ENCODE measurements at regions not wholly inside any gene's neighbourhood (a gene's known extent, or its start where the extent isn't known, plus 50 kb on each side); places are given as distances from the start of the nearest gene placed in this dataset.
A peak's percentile ranks its signal among the peaks of the same experiment; 100 is the strongest.

DNA sequence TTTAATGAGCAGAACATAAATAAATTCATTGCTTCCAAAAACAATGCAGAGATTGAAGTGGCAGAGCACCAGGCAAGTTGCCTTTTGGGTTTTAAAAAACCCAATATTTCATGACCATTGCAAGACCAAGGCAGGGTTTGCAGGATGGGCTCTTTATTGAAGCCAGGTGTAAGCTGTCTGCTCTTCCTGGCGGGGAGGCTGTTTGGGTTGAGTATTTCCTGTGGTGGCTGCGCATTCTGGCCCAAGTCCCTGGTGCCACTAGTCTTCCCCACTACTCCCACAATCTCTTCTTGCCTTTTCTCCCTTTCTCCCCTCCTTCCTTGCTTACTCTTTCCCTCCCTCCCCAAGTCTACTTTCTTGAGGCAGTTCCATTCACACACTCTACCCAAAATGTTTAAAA, 116.4 kb downstream of the AKAP11 start:
- CTCF ChIA-PET = interaction anchor here (0.6 to 6.4 kb wide), 9 partner anchors 10 to 587 kb away, joined by 3 to 58 read pairs (median 4); partner anchors contain the start of gene AKAP11
- Mint-ChIP-seq H3K27me3 (ENCODE audit: low read depth) (no peaks in the 10 kb centered on the region), H3K27ac (peak overlapping the region; percentile 51), H3K9me3 (ENCODE audit: insufficient read depth) (no peaks in the 10 kb centered on the region), H3K4me1 (ENCODE audit: low read depth) (peaks cover 52% of the 10 kb centered on the region), H3K4me3 (no peak overlapping the region), H3K36me3 (ENCODE audit: low read depth) (peaks cover 14% of the 10 kb centered on the region)
- no peak for ATAC-seq
- DNase-seq = no peak
- POLR2A ChIA-PET = interaction anchor here (1.0 to 1.3 kb wide), 2 partner anchors 10 to 24 kb away, joined by 3 to 5 read pairs; no protein-coding TSS in a partner anchor

DNA sequence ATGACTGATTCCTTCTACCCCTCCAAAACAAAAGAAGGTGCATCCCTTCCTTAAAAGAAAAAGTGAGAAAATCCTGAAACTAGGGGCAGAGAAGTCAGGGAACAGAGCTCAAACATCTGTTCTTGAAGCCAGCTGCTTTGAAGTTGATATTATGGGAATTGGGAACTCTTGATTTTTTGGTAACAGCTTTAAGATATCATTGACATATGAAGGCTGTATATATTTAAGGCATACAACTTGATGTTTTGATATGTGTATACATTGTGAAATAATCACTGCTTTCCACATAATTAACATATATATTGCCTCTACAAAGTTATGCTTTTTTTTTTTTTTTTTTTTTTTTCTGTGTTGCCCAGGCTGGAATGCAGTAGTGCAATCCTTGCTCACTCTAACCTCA, 117.1 kb downstream of the AKAP11 start:
- Mint-ChIP-seq H3K4me1 (ENCODE audit: low read depth) (peaks cover 59% of the 10 kb centered on the region), H3K36me3 (ENCODE audit: low read depth) (peaks cover 15% of the 10 kb centered on the region), H3K27ac (no peak overlapping the region), H3K27me3 (ENCODE audit: low read depth) (no peaks in the 10 kb centered on the region), H3K4me3 (no peak overlapping the region), H3K9me3 (ENCODE audit: insufficient read depth) (no peaks in the 10 kb centered on the region)
- no peak for DNase-seq
- ChIA-PET CTCF (interaction anchor here (0.9 to 6.4 kb wide), 5 partner anchors 11 to 117 kb away, joined by 3 to 58 read pairs (median 4); partner anchors contain the start of gene AKAP11), POLR2A (interaction anchor here (1.0 to 1.3 kb wide), 2 partner anchors 11 to 24 kb away, joined by 3 to 5 read pairs; no protein-coding TSS in a partner anchor)
- no peak for ATAC-seq

DNA sequence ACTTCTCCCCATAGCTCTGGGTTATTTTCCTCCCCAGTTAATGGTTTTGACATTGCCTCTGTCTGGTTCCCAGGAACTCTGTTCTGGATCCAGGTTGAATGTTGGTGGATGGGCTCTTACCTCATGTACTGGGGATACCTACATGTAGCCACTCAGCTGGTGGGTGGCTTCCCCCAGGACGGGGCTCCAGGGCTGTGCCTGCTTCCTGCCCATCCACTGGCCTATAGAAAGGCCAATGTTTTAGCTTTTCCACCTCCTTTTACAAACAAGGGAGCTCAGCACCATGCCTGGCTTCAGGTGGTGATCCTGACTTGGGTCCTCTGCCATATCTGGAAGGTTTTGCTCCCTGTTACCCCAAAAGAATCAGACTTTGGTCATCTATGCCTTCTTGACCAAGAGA, 120.2 kb downstream of the AKAP11 start:
- peaks cover 20% of the 10 kb centered on the region for H3K36me3 Mint-ChIP-seq (ENCODE audit: low read depth)
- H3K27me3 Mint-ChIP-seq (ENCODE audit: low read depth) = no peaks in the 10 kb centered on the region
- ChIA-PET CTCF (interaction anchor here (0.7 to 6.4 kb wide), 12 partner anchors 9 to 120 kb away, joined by 3 to 58 read pairs (median 6); partner anchors contain the start of gene AKAP11), POLR2A (interaction anchor here (0.8 to 2.4 kb wide), 9 partner anchors 8 to 203 kb away, joined by 3 to 21 read pairs (median 6); partner anchors contain the start of gene AKAP11)
- ATAC-seq (no peak), DNase-seq (no peak)
- H3K9me3 Mint-ChIP-seq (ENCODE audit: insufficient read depth) = no peaks in the 10 kb centered on the region
- H3K4me1 Mint-ChIP-seq (ENCODE audit: low read depth) = peaks cover 83% of the 10 kb centered on the region
- H3K27ac Mint-ChIP-seq = peak overlapping the region; percentile 96
- H3K4me3 Mint-ChIP-seq = no peak overlapping the region

DNA sequence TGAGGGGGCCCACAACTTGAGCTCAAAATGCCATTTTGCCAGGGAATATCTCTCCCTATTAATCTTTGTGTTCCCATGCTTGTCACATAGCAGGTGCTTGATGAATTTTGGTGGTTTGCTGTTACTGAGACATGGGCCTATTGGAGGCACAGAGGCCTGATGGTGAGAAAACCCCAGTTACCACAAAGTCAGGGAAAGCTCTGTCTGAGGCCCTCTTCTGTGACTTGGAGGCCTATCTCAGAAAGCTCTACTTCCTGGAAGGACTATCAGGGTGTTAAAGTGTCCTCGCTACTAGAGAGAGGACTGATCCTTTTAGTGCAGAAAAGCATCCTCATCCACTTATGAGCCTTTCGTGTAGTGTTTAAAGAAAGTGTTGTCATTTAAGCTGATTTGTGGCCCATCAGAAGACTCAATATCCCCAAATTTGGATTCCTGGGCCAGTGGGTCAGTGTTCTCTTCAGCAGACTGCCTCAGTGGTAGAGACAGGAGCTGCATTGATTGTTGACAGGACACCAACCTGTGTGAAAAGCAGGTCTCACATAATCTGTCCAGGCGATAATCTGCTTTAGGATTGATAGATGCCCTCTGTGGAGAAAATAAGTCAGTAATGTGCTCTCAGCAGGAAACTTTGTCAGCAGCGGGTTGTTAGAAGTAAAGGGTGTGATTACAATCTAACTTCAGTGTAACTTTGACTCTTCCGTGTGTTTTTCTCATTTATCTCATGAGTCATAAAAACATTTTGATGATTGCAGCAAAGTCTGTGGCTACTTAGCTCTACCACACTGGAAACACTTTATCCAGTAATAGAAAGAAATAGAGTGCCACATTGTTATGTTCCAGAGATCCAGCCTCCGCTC, 121.0 kb downstream of the AKAP11 start:
- Mint-ChIP-seq H3K36me3 (ENCODE audit: low read depth) (peaks cover 22% of the 10 kb centered on the region), H3K27me3 (ENCODE audit: low read depth) (no peaks in the 10 kb centered on the region), H3K4me1 (ENCODE audit: low read depth) (peaks cover 83% of the 10 kb centered on the region), H3K9me3 (ENCODE audit: insufficient read depth) (no peaks in the 10 kb centered on the region), H3K27ac (peak overlapping the region; percentile 96), H3K4me3 (peak overlapping the region; percentile 49)
- peak; percentile 65 for ATAC-seq
- DNase-seq = peak; percentile 61
- CTCF ChIA-PET = interaction anchor here (0.7 to 6.4 kb wide), 16 partner anchors 9 to 120 kb away, joined by 3 to 58 read pairs (median 5); partner anchors contain the start of gene AKAP11
- POLR2A ChIA-PET = interaction anchor here (0.6 to 2.4 kb wide), 12 partner anchors 9 to 202 kb away, joined by 3 to 21 read pairs (median 4); partner anchors contain the start of gene AKAP11

DNA sequence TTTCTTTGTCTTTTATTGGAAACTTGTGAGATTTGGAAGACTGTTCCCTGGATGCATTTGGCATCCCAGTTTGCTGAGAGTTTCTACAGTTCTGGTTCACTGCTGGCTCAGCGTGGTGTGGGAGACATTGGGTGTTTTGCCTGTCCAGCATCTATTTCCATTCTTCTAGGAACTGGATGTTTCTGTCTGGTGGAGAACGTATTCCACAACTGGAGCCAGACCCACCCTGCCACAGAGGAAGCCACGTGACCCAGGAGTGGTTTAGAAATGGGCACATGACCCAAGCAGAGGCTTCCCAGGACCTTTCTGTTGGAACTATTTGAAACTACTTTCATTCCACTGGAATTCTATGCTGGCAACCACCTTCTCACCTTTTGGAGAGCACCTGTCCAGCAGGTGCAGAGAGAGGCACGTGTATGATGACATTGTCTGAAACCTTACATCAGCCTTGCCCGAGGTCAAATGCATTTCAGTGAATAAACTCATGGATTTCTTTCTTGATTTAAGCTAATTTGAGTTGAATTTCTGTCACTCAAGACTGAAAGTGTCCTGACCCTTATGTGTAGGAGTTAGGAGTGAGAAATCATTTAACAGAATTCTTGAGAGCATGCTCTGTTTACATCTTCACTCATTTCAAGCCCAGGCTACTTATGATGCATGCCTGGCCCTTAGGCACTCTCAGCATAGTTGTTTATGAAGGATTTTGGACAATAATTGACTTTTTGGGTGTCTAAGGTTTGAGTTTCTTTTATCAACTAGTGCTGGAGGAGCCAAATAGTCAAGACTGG, 121.8 kb downstream of the AKAP11 start:
- H3K9me3 Mint-ChIP-seq (ENCODE audit: insufficient read depth) = no peaks in the 10 kb centered on the region
- H3K36me3 Mint-ChIP-seq (ENCODE audit: low read depth) = peaks cover 22% of the 10 kb centered on the region
- H3K27me3 Mint-ChIP-seq (ENCODE audit: low read depth) = no peaks in the 10 kb centered on the region
- DNase-seq (no peak), ATAC-seq (no peak)
- H3K4me3 Mint-ChIP-seq = peak overlapping the region; percentile 49
- ChIA-PET POLR2A (interaction anchor here (0.5 to 3.3 kb wide), 12 partner anchors 10 to 67 kb away, joined by 3 to 21 read pairs (median 6); no protein-coding TSS in a partner anchor), CTCF (interaction anchor here (0.7 to 6.4 kb wide), 12 partner anchors 10 to 121 kb away, joined by 3 to 58 read pairs (median 6); partner anchors contain the start of gene AKAP11)
- peaks cover 80% of the 10 kb centered on the region for H3K4me1 Mint-ChIP-seq (ENCODE audit: low read depth)
- H3K27ac Mint-ChIP-seq = peak overlapping the region; percentile 96

DNA sequence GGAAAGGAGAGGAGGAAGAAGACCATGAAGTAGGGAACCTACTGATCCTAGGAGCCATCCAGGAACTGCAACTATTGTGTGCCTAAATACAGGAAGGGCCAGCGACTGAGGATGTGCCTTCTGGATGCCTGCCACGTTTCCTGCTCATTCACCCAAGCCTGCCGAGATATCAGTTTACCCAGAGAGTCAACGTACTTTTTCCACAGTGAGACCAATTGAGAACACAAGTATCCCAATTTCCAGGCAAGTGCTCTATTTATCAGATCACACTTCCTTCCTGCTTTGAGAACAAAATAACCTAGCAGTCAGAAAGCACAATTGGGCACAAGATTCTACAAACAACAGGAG, 122.4 kb downstream of the AKAP11 start:
- H3K27me3 Mint-ChIP-seq (ENCODE audit: low read depth) = no peaks in the 10 kb centered on the region
- H3K9me3 Mint-ChIP-seq (ENCODE audit: insufficient read depth) = no peaks in the 10 kb centered on the region
- peaks cover 22% of the 10 kb centered on the region for H3K36me3 Mint-ChIP-seq (ENCODE audit: low read depth)
- peaks cover 79% of the 10 kb centered on the region for H3K4me1 Mint-ChIP-seq (ENCODE audit: low read depth)
- DNase-seq (no peak), ATAC-seq (no peak)
- H3K27ac Mint-ChIP-seq = peak overlapping the region; percentile 96
- H3K4me3 Mint-ChIP-seq = peak overlapping the region; percentile 49
- CTCF ChIA-PET = interaction anchor here (1.1 to 6.4 kb wide), 4 partner anchors 9 to 24 kb away, joined by 4 to 58 read pairs (median 5); no protein-coding TSS in a partner anchor
- POLR2A ChIA-PET = interaction anchor here (0.5 to 3.3 kb wide), 3 partner anchors 16 to 47 kb away, joined by 4 to 15 read pairs (median 5); no protein-coding TSS in a partner anchor

DNA sequence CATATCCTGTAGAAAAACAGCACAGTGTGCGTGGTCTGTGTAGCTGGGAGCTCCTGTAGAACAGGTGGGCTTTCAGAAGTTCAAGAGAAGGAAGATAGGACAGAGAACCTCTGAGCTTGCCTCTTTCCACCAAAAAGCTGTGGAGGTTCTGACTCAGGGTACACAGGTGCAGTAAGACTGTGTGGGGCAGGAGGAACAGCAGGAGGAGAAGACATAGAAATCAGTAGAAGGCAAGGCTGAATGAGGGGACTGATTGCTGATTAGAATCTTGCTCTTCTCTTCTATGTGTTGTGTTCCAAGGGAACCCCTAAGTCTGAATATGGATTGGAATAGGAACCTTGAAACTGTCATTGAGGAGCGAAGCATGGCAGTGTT, 122.7 kb downstream of the AKAP11 start:
- no peak for DNase-seq
- Mint-ChIP-seq H3K4me3 (peak overlapping the region; percentile 60), H3K36me3 (ENCODE audit: low read depth) (peaks cover 22% of the 10 kb centered on the region), H3K9me3 (ENCODE audit: insufficient read depth) (no peaks in the 10 kb centered on the region), H3K27ac (peak overlapping the region; percentile 96), H3K27me3 (ENCODE audit: low read depth) (no peaks in the 10 kb centered on the region), H3K4me1 (ENCODE audit: low read depth) (peaks cover 79% of the 10 kb centered on the region)
- ATAC-seq = peak; percentile 18
- CTCF ChIA-PET = interaction anchor here (1.1 to 3.1 kb wide), 3 partner anchors 9 to 122 kb away, joined by 4 to 12 read pairs (median 4); no protein-coding TSS in a partner anchor
- POLR2A ChIA-PET = interaction anchor here (0.6 to 3.3 kb wide), 5 partner anchors 13 to 45 kb away, joined by 3 to 15 read pairs (median 5); no protein-coding TSS in a partner anchor

DNA sequence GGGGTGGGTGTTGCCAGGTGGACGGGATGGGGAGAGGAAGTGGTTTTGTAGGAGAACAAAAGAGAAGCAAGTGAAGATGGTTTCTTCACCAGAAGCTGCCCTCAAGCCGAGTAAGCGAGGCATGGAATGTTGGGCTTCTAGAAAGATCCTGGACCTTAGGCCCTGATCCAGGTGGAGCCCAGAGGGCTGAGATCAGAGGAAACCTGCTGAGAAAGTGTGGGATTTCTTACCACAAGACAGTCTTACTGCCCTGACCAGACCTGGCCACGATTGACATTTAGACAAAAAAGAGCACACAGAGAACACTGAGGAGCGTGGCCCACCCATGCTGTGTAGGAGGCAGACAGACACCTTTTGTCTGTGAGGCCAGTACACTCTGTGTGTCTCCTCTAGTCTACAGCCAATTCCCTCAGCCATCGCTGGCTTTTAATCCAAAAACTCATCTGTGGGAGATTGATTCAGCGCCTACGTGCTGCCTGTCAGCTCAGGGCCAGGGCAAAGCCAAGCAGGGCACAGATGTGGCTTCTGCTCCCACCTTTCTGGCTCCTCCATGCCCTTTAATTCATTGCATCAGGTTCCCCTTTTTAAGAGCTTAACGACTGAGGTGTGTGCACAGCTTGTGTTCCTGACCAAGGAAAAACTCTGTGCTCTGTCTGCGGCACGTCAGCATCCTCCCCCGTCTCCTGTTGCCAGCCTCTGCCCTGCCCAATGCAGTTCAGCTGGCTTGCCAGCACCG, 123.3 kb downstream of the AKAP11 start:
- H3K36me3 Mint-ChIP-seq (ENCODE audit: low read depth) = peaks cover 18% of the 10 kb centered on the region
- peak; percentile 20 for ATAC-seq

DNA sequence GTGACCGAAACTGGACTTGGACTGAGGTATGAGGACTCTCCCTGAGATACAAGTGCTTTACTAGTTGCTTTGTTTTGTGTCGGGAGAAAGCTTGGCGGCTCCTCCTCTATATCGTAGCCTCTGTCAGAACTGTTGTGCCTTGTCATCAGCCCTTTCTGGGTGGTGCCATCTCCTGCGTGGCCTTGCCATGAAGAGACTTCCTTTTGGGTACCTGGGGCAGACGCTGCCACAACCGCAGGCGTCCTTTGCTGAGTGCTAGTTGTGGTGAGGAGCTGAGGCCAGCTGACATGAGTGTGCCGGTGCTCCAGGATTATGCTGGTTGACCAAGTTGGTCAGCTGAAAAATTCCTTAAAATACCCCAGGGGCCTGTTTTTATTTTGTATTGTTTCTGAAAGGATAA, 124.5 kb downstream of the AKAP11 start:
- ChIA-PET POLR2A (interaction anchor here (0.7 to 3.3 kb wide), 4 partner anchors 15 to 41 kb away, joined by 3 to 15 read pairs (median 6); no protein-coding TSS in a partner anchor), CTCF (interaction anchor here (0.9 to 3.2 kb wide), 6 partner anchors 13 to 63 kb away, joined by 3 to 15 read pairs (median 8); no protein-coding TSS in a partner anchor)
- peak overlapping the region; percentile 12 for H3K4me3 Mint-ChIP-seq
- DNase-seq (peak; percentile 67), ATAC-seq (peak; percentile 12)
- H3K4me1 Mint-ChIP-seq (ENCODE audit: low read depth) = peaks cover 86% of the 10 kb centered on the region
- no peaks in the 10 kb centered on the region for H3K9me3 Mint-ChIP-seq (ENCODE audit: insufficient read depth)
- no peaks in the 10 kb centered on the region for H3K27me3 Mint-ChIP-seq (ENCODE audit: low read depth)
- H3K27ac Mint-ChIP-seq = peak overlapping the region; percentile 81
- peaks cover 14% of the 10 kb centered on the region for H3K36me3 Mint-ChIP-seq (ENCODE audit: low read depth)

More for the DNA sequence above, 123.3 kb downstream of the AKAP11 start:
- Mint-ChIP-seq H3K27me3 (ENCODE audit: low read depth) (no peaks in the 10 kb centered on the region), H3K4me3 (peak overlapping the region; percentile 60), H3K27ac (peak overlapping the region; percentile 96), H3K4me1 (ENCODE audit: low read depth) (peaks cover 83% of the 10 kb centered on the region), H3K9me3 (ENCODE audit: insufficient read depth) (no peaks in the 10 kb centered on the region)
- CTCF ChIA-PET = interaction anchor here (1.1 to 3.2 kb wide), 7 partner anchors 9 to 122 kb away, joined by 4 to 15 read pairs (median 6); no protein-coding TSS in a partner anchor
- peak; percentile 48 for DNase-seq
- POLR2A ChIA-PET = interaction anchor here (0.6 to 3.3 kb wide), 7 partner anchors 11 to 124 kb away, joined by 3 to 15 read pairs (median 4); partner anchors contain the start of gene AKAP11

DNA sequence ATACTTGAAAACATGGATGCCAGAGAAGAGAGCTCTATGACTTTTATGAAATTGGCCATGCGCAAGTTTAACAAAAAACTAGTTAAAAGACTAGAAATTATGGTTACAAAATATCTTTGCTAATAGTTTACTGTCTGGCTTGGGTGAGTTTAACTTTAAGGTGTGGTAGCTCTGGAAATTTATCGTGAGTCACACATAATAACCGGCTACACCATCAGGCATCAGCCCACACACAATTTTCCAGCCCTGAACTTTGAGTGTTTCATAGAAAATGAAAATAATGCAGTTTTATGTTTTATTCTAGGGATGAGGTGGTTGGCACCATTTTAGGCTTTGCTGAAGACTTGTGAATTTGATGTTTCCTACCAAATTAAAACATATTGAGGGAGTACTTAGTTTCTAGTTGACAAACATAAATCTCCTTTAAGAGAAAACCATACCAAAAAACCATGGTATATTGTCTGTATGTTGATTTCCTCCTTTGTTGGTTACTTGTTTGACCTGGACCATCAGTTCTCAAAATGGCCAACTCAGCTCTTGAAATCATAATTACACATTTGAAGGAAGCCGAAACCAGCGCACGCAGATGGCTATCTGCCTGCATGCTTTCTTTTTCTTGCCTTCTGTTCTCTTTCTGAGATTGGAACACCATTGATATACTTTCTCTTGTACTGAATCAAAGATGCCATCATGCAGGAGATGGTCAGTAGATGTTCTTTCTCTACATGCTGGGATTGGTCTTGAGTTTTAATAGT, 125.1 kb downstream of the AKAP11 start:
- H3K4me1 Mint-ChIP-seq (ENCODE audit: low read depth) = peaks cover 80% of the 10 kb centered on the region
- POLR2A ChIA-PET = interaction anchor here (0.7 to 3.3 kb wide), 4 partner anchors 15 to 42 kb away, joined by 3 to 15 read pairs (median 6); no protein-coding TSS in a partner anchor
- H3K36me3 Mint-ChIP-seq (ENCODE audit: low read depth) = peaks cover 14% of the 10 kb centered on the region
- CTCF ChIA-PET = interaction anchor here (0.9 to 3.2 kb wide), 6 partner anchors 13 to 63 kb away, joined by 3 to 15 read pairs (median 8); no protein-coding TSS in a partner anchor
- H3K4me3 Mint-ChIP-seq = peak overlapping the region; percentile 12
- no peaks in the 10 kb centered on the region for H3K9me3 Mint-ChIP-seq (ENCODE audit: insufficient read depth)
- ATAC-seq (no peak), DNase-seq (no peak)
- H3K27ac Mint-ChIP-seq = peak overlapping the region; percentile 81
- H3K27me3 Mint-ChIP-seq (ENCODE audit: low read depth) = no peaks in the 10 kb centered on the region
